Left renal pelvis (tissue), 4 donors: ENCODE measurements at regions not wholly inside any gene's neighbourhood (a gene's known extent, or its start where the extent isn't known, plus 50 kb on each side); places are given as distances from the start of the nearest gene placed in this dataset.
A peak's percentile ranks its signal among the peaks of the same experiment; 100 is the strongest.
"Not testable (repeated sequence)": the region's sequence is repeated elsewhere in the genome, so short reads cannot be mapped to it uniquely, and the experiment has no call there.

Experiments used
- DNase-seq, 4 donors: peaks; one replicate each; pipeline ENCODE4 v3.0.0-alpha.2; 2013; ENCODE audit warnings: low read depth in 4 of 4, low spot score in 3 of 4

- no peak for DNase-seq
Observed at GRCh38 chr14:103259801-103260628, 74.0 kb upstream of the EIF5 start.

GRCh38 chr14:103260629-103261124, 73.4 kb upstream of the EIF5 start:
- no peak for DNase-seq

- no peak for DNase-seq
Observed at GRCh38 chr14:103267226-103267910, 66.7 kb upstream of the EIF5 start.

- no peak for DNase-seq
Observed at GRCh38 chr14:103271189-103271588, 62.8 kb upstream of the EIF5 start.

GRCh38 chr14:103273145-103273744, 60.8 kb upstream of the EIF5 start:
- DNase-seq = no peak

- no peak for DNase-seq
Observed at GRCh38 chr14:103273745-103274615, 60.1 kb upstream of the EIF5 start.

GRCh38 chr14:103275000-103275399, 59.0 kb upstream of the EIF5 start:
- no peak for DNase-seq

- DNase-seq = no peak
Observed at GRCh38 chr14:103277931-103278330, 56.1 kb upstream of the EIF5 start.

GRCh38 chr14:103279142-103280025, 54.7 kb upstream of the EIF5 start:
- no peak for DNase-seq

- no peak for DNase-seq
Observed at GRCh38 chr14:103280278-103280928, 53.6 kb upstream of the EIF5 start.

- peak in 3 of 4 donors; percentile 56 to 69 (median 60) for DNase-seq
Observed at GRCh38 chr14:103281496-103282231, 52.4 kb upstream of the EIF5 start.

GRCh38 chr14:103282309-103282708, 51.7 kb upstream of the EIF5 start:
- not testable (repeated sequence) for DNase-seq

GRCh38 chr14:103282932-103283331, 51.1 kb upstream of the EIF5 start:
- no peak for DNase-seq

- no peak for DNase-seq
Observed at GRCh38 chr14:103283916-103284315, 50.1 kb upstream of the EIF5 start.
